Activated T-helper 1 cell treated with Interleukin-2 at 50 U/mL for 16 hours (primary cell): ENCODE measurements at regions not wholly inside any gene's neighbourhood (a gene's known extent, or its start where the extent isn't known, plus 50 kb on each side); places are given as distances from the start of the nearest gene placed in this dataset.

Source experiments
- DNase-seq: peaks from one replicate; pipeline ENCODE4 v3.0.0-alpha.2; 2020; ENCODE audit warnings: low read depth

GRCh38 chr1:114224196-114224907, 70.7 kb upstream of the SYT6 start:
- DNase-seq: no peak

GRCh38 chr1:114222920-114223319, 69.3 kb upstream of the SYT6 start:
- no peak for DNase-seq

GRCh38 chr1:114219172-114219868, 65.7 kb upstream of the SYT6 start:
- DNase-seq: no peak

- DNase-seq: no peak
These were observed 64.9 kb upstream of the SYT6 start for GRCh38 chr1:114218361-114219171.

- no peak for DNase-seq
These were observed 62.9 kb upstream of the SYT6 start for GRCh38 chr1:114216431-114217173.

GRCh38 chr1:114215436-114215835, 61.8 kb upstream of the SYT6 start:
- no peak for DNase-seq

- no peak for DNase-seq
These were observed 60.3 kb upstream of the SYT6 start for GRCh38 chr1:114214016-114214415.

- no peak for DNase-seq
These were observed 56.3 kb upstream of the SYT6 start for GRCh38 chr1:114209971-114210370.

- no peak for DNase-seq
These were observed 55.0 kb upstream of the SYT6 start for GRCh38 chr1:114208714-114209113.

GRCh38 chr1:114208106-114208505, 54.4 kb upstream of the SYT6 start:
- DNase-seq: no peak

GRCh38 chr1:114207635-114208034, 54.0 kb upstream of the SYT6 start:
- DNase-seq: no peak

GRCh38 chr1:114206392-114206791, 52.7 kb upstream of the SYT6 start:
- no peak for DNase-seq

- no peak for DNase-seq
These were observed 50.0 kb upstream of the SYT6 start for GRCh38 chr1:114203595-114204128.
